CD4-positive, alpha-beta T cell (primary cell): ENCODE measurements at regions not wholly inside any gene's neighbourhood (a gene's known extent, or its start where the extent isn't known, plus 50 kb on each side); places are given as distances from the start of the nearest gene placed in this dataset.

Source experiments
- ATAC-seq: fragments of 200-7000 bp; cut with Tn5 transposase; one replicate; pipeline ENCODE4 v1.10.0; 2022; ENCODE audit warnings: mild to moderate bottlenecking; ENCODE audit not compliant: poor library complexity
- CTCF ChIA-PET: fragments of 350-600 bp; sonication (Branson Sonifier 250); formaldehyde crosslinking; loops from one replicate; lab custom pipeline; 2021; ENCODE audit warnings: antibody characterized with exemption, inconsistent platforms; lab: Charles Lee
- POLR2A ChIA-PET: fragments of 350-600 bp; sonication (Branson Sonifier 250); formaldehyde crosslinking; loops from one replicate; lab custom pipeline; 2021; ENCODE audit warnings: antibody characterized with exemption, inconsistent platforms; lab: Charles Lee
- DNase-seq, 14 experiments: peaks; one replicate each; pipeline ENCODE4 v3.0.0-alpha.2; 2013 to 2020; ENCODE audit warnings: mixed read lengths in 2 of 14
- H3K27ac ChIP-seq, 2 donors: one replicate each; pipeline versions ENCODE4 v1.5.1 to v1.7.0; 2013; ENCODE audit warnings: low read length in 2 of 2, low read depth in 1 of 2, mild to moderate bottlenecking in 1 of 2
- H3K27me3 ChIP-seq, 2 experiments: 1 replicate in 1 of 2; 2 replicates in 1 of 2; pipeline versions ENCODE4 v1.6.1 to v1.7.0; 2013; ENCODE audit warnings: low read length in 2 of 2, control low read depth in 1 of 2, mild to moderate bottlenecking in 1 of 2, moderate library complexity in 1 of 2; ENCODE audit not compliant: insufficient read depth in 2 of 2, control insufficient read depth in 1 of 2
- H3K36me3 ChIP-seq: one replicate; pipeline ENCODE4 v1.6.1; 2013; ENCODE audit warnings: low read length, control low read depth; ENCODE audit not compliant: insufficient read depth
- H3K4me1 ChIP-seq: one replicate; pipeline ENCODE4 v1.6.1; 2013; ENCODE audit warnings: low read length, control low read depth; ENCODE audit not compliant: insufficient read depth
- H3K4me3 ChIP-seq: one replicate; pipeline ENCODE4 v1.5.1; 2013; ENCODE audit warnings: mild to moderate bottlenecking, low read length, moderate library complexity
- H3K9me3 ChIP-seq, 2 experiments: 1 replicate in 1 of 2; 2 replicates in 1 of 2; pipeline versions ENCODE4 v1.6.1 to v1.7.0; 2013; ENCODE audit warnings: low read length in 2 of 2, mild to moderate bottlenecking in 2 of 2, control low read depth in 1 of 2, moderate library complexity in 1 of 2; ENCODE audit not compliant: control insufficient read depth in 1 of 2, insufficient read depth in 1 of 2
- H3K27ac Mint-ChIP-seq: one replicate; pipeline ENCODE4 v1.8.0; 2020; ENCODE audit warnings: mixed read lengths
- H3K27me3 Mint-ChIP-seq: one replicate; pipeline ENCODE4 v1.8.0; 2021; ENCODE audit warnings: mixed read lengths
- H3K36me3 Mint-ChIP-seq: one replicate; pipeline ENCODE4 v1.8.0; 2021; ENCODE audit warnings: low read depth, mixed read lengths
- H3K4me1 Mint-ChIP-seq: one replicate; pipeline ENCODE4 v1.8.0; 2021; ENCODE audit warnings: low read depth, mixed read lengths
- H3K4me3 Mint-ChIP-seq: one replicate; pipeline ENCODE4 v1.8.0; 2020; ENCODE audit warnings: mild to moderate bottlenecking, mixed read lengths
- H3K9me3 Mint-ChIP-seq: one replicate; pipeline ENCODE4 v1.8.0; 2020; ENCODE audit warnings: mixed read lengths
- intact Hi-C, 2 experiments: fragments of 100-400 bp; cut with DNase I in 1 of 2; cut with micrococcal nuclease in 1 of 2; formaldehyde crosslinking; loops; one replicate each; pipeline versions ENCODE4 v1.15.1 to v1.9.0; 2023 to 2025; cut with DNase I, micrococcal nuclease
- TF ChIP-seq, protein P1 (sequence below): fragments of 200-600 bp; IDR thresholded peaks from one replicate; pipeline ENCODE4 v1.8.0; 2022; ENCODE audit warnings: antibody characterized with exemption, mild to moderate bottlenecking

DNA sequence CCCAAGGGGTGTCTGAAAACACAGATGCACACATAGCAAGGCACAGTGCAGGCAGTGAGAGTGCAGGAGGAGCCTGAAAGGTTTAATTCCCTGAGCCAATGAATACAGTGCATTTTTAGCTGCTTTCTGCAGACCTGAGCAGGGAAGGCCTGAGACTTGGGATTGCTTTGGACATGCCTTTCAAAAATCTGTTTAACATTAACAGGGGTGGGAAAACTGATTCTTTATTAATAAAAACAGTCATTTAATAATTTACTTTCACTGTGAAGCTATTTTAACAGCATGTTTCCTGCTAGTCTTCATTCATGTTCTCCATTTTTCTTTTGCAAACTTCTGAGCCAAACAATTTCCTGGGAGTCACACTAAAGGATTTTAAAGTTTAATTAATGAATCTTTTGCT lies 488.1 kb downstream of the SMARCA1 start:
- POLR2A ChIA-PET: no interaction called here
- Mint-ChIP-seq H3K27me3 (no peaks in the 10 kb centered on the region), H3K4me3 (no peak overlapping the region), H3K9me3 (no peaks in the 10 kb centered on the region), H3K36me3 (no peaks in the 10 kb centered on the region), H3K27ac (no peak overlapping the region), H3K4me1 (no peaks in the 10 kb centered on the region)
- ATAC-seq (no peak), DNase-seq (no peak)
- Histone ChIP-seq H3K4me3 (no peak overlapping the region), H3K9me3 (no peaks in the 10 kb centered on the region), H3K4me1 (no peaks in the 10 kb centered on the region), H3K36me3 (no peaks in the 10 kb centered on the region), H3K27me3 (no peaks in the 10 kb centered on the region), H3K27ac (no peak overlapping the region)
- TF ChIP-seq, protein P1, sequence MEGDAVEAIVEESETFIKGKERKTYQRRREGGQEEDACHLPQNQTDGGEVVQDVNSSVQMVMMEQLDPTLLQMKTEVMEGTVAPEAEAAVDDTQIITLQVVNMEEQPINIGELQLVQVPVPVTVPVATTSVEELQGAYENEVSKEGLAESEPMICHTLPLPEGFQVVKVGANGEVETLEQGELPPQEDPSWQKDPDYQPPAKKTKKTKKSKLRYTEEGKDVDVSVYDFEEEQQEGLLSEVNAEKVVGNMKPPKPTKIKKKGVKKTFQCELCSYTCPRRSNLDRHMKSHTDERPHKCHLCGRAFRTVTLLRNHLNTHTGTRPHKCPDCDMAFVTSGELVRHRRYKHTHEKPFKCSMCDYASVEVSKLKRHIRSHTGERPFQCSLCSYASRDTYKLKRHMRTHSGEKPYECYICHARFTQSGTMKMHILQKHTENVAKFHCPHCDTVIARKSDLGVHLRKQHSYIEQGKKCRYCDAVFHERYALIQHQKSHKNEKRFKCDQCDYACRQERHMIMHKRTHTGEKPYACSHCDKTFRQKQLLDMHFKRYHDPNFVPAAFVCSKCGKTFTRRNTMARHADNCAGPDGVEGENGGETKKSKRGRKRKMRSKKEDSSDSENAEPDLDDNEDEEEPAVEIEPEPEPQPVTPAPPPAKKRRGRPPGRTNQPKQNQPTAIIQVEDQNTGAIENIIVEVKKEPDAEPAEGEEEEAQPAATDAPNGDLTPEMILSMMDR: no peak
- CTCF ChIA-PET: no interaction called here
- intact Hi-C loops: no loop called here

DNA sequence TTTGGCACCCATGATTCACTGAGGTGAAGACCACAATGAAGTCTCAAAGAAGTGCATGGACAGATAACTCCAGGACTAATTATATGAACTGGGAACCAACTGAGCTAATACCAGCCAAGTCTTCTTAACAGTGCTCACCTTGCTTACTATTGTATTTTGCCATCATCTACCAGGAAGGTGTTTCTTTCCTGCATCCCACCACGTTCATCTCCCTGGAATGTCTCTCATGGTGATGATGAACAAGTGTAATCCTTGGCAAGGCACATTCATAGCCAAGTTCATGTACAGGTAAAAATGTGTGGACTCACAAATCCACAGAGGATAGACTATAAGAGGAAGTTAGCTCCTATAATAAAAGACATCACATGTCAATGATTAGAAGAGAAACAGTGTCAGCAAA lies 489.1 kb downstream of the SMARCA1 start:
- intact Hi-C loops: no loop called here
- ChIA-PET POLR2A (no interaction called here), CTCF (no interaction called here)
- ATAC-seq (no peak), DNase-seq (no peak)
- Mint-ChIP-seq H3K36me3 (no peaks in the 10 kb centered on the region), H3K27me3 (no peaks in the 10 kb centered on the region), H3K27ac (no peak overlapping the region), H3K4me3 (no peak overlapping the region), H3K9me3 (no peaks in the 10 kb centered on the region), H3K4me1 (no peaks in the 10 kb centered on the region)
- Histone ChIP-seq H3K27me3 (no peaks in the 10 kb centered on the region), H3K4me1 (no peaks in the 10 kb centered on the region), H3K4me3 (no peak overlapping the region), H3K36me3 (no peaks in the 10 kb centered on the region), H3K9me3 (no peaks in the 10 kb centered on the region), H3K27ac (no peak overlapping the region)
- TF ChIP-seq, protein P1: no peak

DNA sequence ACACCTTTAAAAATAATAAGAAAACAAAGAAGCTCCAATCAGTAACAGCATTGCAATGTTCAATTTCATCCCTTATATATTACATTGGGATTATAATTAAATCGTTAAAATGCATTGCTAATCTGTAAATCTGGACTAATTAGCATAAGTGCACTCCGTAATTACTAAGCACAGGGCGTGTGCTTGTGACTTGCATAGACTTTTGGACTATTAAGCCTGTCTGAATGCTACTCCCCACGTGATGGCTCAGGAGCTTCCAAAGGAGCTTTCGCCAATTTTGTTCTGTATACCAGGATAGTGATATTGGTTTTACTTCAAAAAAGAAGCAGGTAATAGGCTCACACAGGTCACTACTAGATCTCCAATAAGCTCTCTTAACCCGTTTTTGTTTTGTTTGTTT lies 497.1 kb downstream of the SMARCA1 start:
- Histone ChIP-seq H3K27ac (no peak overlapping the region), H3K9me3 (no peaks in the 10 kb centered on the region), H3K4me1 (no peaks in the 10 kb centered on the region), H3K4me3 (no peak overlapping the region), H3K27me3 (no peaks in the 10 kb centered on the region), H3K36me3 (no peaks in the 10 kb centered on the region)
- ATAC-seq: no peak
- Mint-ChIP-seq H3K27ac (no peak overlapping the region), H3K36me3 (no peaks in the 10 kb centered on the region), H3K4me1 (no peaks in the 10 kb centered on the region), H3K27me3 (no peaks in the 10 kb centered on the region), H3K4me3 (no peak overlapping the region), H3K9me3 (peaks cover 3% of the 10 kb centered on the region)
- TF ChIP-seq, protein P1: no peak
- ChIA-PET CTCF (no interaction called here), POLR2A (no interaction called here)
- DNase-seq: no peak
- intact Hi-C loops: no loop called here
